Kidney glomerular epithelial cell (primary cell): ENCODE measurements at regions not wholly inside any gene's neighbourhood (a gene's known extent, or its start where the extent isn't known, plus 50 kb on each side); places are given as distances from the start of the nearest gene placed in this dataset.

ENCODE experiments used
- DNase-seq: peaks from one replicate; lab custom pipeline; 2025; lab: John Stamatoyannopoulos, UW

GRCh38 chr4:1495416-1496115 is 89.3 kb upstream of the NKX1-1 start:
- DNase-seq = no peak

GRCh38 chr4:1494416-1495315 is 88.4 kb upstream of the NKX1-1 start:
- no peak for DNase-seq

- no peak for DNase-seq
Observed at GRCh38 chr4:1493540-1494287, 87.5 kb upstream of the NKX1-1 start.

GRCh38 chr4:1492651-1493539 is 86.7 kb upstream of the NKX1-1 start:
- no peak for DNase-seq

- no peak for DNase-seq
Observed at GRCh38 chr4:1492142-1492457, 85.9 kb upstream of the NKX1-1 start.

- no peak for DNase-seq
Observed at GRCh38 chr4:1491328-1492141, 85.3 kb upstream of the NKX1-1 start.

GRCh38 chr4:1490654-1491327 is 84.5 kb upstream of the NKX1-1 start:
- DNase-seq = no peak

GRCh38 chr4:1490011-1490653 is 83.9 kb upstream of the NKX1-1 start:
- DNase-seq = no peak

- no peak for DNase-seq
Observed at GRCh38 chr4:1489639-1489995, 83.4 kb upstream of the NKX1-1 start.

- DNase-seq = no peak
Observed at GRCh38 chr4:1488831-1489638, 82.8 kb upstream of the NKX1-1 start.

GRCh38 chr4:1488357-1488756 is 82.1 kb upstream of the NKX1-1 start:
- DNase-seq = no peak

- DNase-seq = no peak
Observed at GRCh38 chr4:1487761-1488160, 81.5 kb upstream of the NKX1-1 start.

GRCh38 chr4:1487106-1487505 is 80.9 kb upstream of the NKX1-1 start:
- no peak for DNase-seq

GRCh38 chr4:1485280-1485679 is 79.0 kb upstream of the NKX1-1 start:
- DNase-seq = no peak

- no peak for DNase-seq
Observed at GRCh38 chr4:1480720-1481119, 74.5 kb upstream of the NKX1-1 start.

- no peak for DNase-seq
Observed at GRCh38 chr4:1479454-1479853, 73.2 kb upstream of the NKX1-1 start.

- no peak for DNase-seq
Observed at GRCh38 chr4:1478766-1479355, 72.6 kb upstream of the NKX1-1 start.

- no peak for DNase-seq
Observed at GRCh38 chr4:1477045-1477840, 71.0 kb upstream of the NKX1-1 start.
